ENCODE measurements at regions not wholly inside any gene's neighbourhood (a gene's known extent, or its start where the extent isn't known, plus 50 kb on each side); places are given as distances from the start of the nearest gene placed in this dataset.
"Not testable (repeated sequence)": the region's sequence is repeated elsewhere in the genome, so short reads cannot be mapped to it uniquely, and the experiment has no call there.

DNA sequence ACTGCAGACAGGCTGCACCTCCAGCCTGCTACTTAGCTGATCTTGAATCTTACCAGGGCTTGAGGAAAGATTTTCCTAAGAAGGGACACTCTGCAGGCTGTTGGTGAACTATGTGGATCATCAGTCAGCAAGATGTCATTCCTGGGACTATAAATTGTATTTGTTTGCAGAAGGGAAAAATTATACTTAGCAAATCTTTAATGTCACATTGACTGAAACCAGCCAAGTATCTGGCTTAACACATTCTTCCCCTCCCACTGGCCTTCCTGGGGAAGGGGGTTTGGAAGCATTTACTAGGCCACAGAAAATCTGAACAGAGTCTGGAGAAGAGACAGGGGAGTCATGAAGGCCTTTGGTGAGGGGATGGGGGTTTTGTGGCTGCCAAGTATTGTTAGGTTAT is 156.7 kb upstream of the EOLA2 start:
- no peaks in the 10 kb centered on the region for H3K9me3 Mint-ChIP-seq (ENCODE audit: low read depth, unreplicated experiment)

DNA sequence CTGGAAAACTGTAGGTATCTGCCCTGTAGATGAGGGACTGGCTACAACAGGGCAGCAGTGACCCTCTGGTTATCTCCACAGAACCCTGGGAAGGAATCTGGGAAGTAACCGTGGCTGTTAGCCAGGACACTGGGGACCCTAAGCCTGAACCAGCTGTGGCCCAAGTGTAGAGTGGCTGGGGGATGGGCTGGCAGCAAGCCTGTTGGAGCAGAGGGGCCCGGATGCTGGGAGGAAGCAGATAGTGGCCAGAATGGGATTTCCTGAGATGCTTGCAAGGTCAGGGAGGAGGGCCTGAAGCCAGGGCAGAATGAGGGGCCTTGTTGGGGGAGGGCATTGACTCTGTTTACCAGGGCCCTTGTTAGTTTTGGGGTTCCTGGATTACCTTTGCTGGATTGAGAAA is 161.0 kb upstream of the EOLA2 start:
- Mint-ChIP-seq H3K9me3 (ENCODE audit: low read depth, unreplicated experiment) (no peaks in the 10 kb centered on the region), H3K4me3 (ENCODE audit: low read depth, unreplicated experiment) (no peak overlapping the region), H3K27ac (ENCODE audit: unreplicated experiment) (no peak overlapping the region), H3K27me3 (ENCODE audit: unreplicated experiment) (no peaks in the 10 kb centered on the region), H3K36me3 (ENCODE audit: insufficient read depth, unreplicated experiment) (no peaks in the 10 kb centered on the region), H3K4me1 (ENCODE audit: low read depth, unreplicated experiment) (peaks cover 8% of the 10 kb centered on the region)
- DNase-seq, result no peak
- TF ChIP-seq, protein P1, sequence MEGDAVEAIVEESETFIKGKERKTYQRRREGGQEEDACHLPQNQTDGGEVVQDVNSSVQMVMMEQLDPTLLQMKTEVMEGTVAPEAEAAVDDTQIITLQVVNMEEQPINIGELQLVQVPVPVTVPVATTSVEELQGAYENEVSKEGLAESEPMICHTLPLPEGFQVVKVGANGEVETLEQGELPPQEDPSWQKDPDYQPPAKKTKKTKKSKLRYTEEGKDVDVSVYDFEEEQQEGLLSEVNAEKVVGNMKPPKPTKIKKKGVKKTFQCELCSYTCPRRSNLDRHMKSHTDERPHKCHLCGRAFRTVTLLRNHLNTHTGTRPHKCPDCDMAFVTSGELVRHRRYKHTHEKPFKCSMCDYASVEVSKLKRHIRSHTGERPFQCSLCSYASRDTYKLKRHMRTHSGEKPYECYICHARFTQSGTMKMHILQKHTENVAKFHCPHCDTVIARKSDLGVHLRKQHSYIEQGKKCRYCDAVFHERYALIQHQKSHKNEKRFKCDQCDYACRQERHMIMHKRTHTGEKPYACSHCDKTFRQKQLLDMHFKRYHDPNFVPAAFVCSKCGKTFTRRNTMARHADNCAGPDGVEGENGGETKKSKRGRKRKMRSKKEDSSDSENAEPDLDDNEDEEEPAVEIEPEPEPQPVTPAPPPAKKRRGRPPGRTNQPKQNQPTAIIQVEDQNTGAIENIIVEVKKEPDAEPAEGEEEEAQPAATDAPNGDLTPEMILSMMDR (IDR thresholded peaks at IDR 0.05; ENCODE audit: unreplicated experiment), result no peak
- CTCF ChIA-PET, result no interaction called here
- no TSS peak for BruUV-seq (replicated peaks)
- intact Hi-C loops (cut with micrococcal nuclease; ENCODE audit: unreplicated experiment), result no loop called here

More for the DNA sequence above, 156.7 kb upstream of the EOLA2 start:
- Mint-ChIP-seq H3K27me3 (ENCODE audit: unreplicated experiment) (no peaks in the 10 kb centered on the region), H3K4me3 (ENCODE audit: low read depth, unreplicated experiment) (no peak overlapping the region), H3K36me3 (ENCODE audit: insufficient read depth, unreplicated experiment) (no peaks in the 10 kb centered on the region), H3K4me1 (ENCODE audit: low read depth, unreplicated experiment) (peaks cover 8% of the 10 kb centered on the region), H3K27ac (ENCODE audit: unreplicated experiment) (no peak overlapping the region)
- CTCF ChIA-PET, result no interaction called here
- no TSS peak for BruUV-seq (replicated peaks)
- TF ChIP-seq, protein P1 (IDR thresholded peaks at IDR 0.05; ENCODE audit: unreplicated experiment), result no peak
- intact Hi-C loops (cut with micrococcal nuclease; ENCODE audit: unreplicated experiment), result no loop called here
- no peak for DNase-seq

DNA sequence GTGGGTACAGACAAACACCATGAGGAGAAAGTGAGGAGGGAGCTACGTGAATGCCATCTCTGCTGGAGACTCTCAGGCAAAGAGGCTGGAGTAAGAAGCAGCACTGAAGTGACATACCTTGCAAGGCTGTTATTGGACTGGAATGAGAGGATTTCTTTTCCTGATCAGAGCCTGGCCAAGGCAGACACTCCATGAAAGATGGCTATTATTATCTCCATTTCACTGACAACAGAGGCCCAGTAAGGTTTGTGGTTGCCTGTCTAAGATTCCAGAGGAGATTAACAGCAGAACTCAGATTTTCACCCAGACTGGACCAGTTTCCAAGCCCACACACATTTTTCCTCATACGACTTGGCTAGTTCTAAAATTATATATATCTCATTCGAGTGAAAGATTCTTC is 162.0 kb upstream of the EOLA2 start:
- TF ChIP-seq, protein P1 (IDR thresholded peaks at IDR 0.05; ENCODE audit: unreplicated experiment), result no peak
- no peak overlapping the region for H3K4me3 Mint-ChIP-seq (ENCODE audit: low read depth, unreplicated experiment)
- no peak overlapping the region for H3K27ac Mint-ChIP-seq (ENCODE audit: unreplicated experiment)
- intact Hi-C loops (cut with micrococcal nuclease; ENCODE audit: unreplicated experiment), result no loop called here
- peaks cover 2% of the 10 kb centered on the region for H3K4me1 Mint-ChIP-seq (ENCODE audit: low read depth, unreplicated experiment)
- CTCF ChIA-PET, result no interaction called here
- BruUV-seq (replicated peaks), result no TSS peak
- H3K36me3 Mint-ChIP-seq (ENCODE audit: insufficient read depth, unreplicated experiment), result no peaks in the 10 kb centered on the region
- H3K27me3 Mint-ChIP-seq (ENCODE audit: unreplicated experiment), result no peaks in the 10 kb centered on the region
- H3K9me3 Mint-ChIP-seq (ENCODE audit: low read depth, unreplicated experiment), result no peaks in the 10 kb centered on the region
- DNase-seq, result no peak

DNA sequence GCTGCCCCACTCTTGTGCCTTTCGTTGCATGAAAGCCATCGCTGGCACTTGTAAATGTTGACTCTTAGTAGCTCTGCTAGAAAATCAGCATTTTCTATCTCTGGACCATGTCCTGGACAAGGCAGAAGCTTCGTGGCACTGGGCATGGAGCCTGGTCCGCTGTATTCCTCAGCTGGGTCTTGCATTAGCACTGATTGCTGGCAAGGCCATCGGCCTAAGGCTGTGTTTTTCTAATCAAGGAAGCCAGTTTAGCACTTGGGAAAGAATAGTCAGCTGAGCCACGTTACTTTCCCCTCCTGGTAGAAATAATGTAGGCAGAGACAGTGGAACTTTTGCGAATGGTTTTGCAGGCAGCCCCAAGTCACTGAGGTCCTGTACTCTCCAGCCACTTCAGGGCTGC is 180.2 kb upstream of the EOLA2 start:
- Mint-ChIP-seq H3K27ac (ENCODE audit: unreplicated experiment) (no peak overlapping the region), H3K4me1 (ENCODE audit: low read depth, unreplicated experiment) (no peaks in the 10 kb centered on the region), H3K4me3 (ENCODE audit: low read depth, unreplicated experiment) (no peak overlapping the region), H3K36me3 (ENCODE audit: insufficient read depth, unreplicated experiment) (no peaks in the 10 kb centered on the region), H3K27me3 (ENCODE audit: unreplicated experiment) (peaks cover 14% of the 10 kb centered on the region), H3K9me3 (ENCODE audit: low read depth, unreplicated experiment) (no peaks in the 10 kb centered on the region)
- CTCF ChIA-PET, result no interaction called here
- BruUV-seq (replicated peaks), result no TSS peak
- TF ChIP-seq, protein P1 (IDR thresholded peaks at IDR 0.05; ENCODE audit: unreplicated experiment), result no peak
- intact Hi-C loops (cut with micrococcal nuclease; ENCODE audit: unreplicated experiment), result no loop called here
- no peak for DNase-seq

DNA sequence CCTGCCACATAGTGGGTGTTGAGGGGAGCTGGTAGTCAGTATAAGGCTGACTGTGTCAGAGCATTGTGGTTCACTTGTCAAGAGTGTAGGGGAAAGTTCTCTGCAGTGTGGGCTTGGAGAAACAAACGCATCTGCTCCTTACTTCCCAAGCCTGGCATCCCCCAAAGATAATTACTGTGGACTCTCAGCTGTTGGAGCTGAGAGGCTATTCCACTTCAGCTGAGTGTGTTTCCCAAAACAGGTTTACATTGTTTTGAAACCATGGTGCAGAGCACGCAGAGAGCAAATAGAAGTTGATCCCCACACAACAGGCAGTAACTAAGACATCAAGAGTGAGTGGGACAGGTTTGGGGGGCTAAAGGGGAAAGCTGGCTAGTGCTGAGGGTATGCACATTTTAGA is 181.0 kb upstream of the EOLA2 start:
- intact Hi-C loops (cut with micrococcal nuclease; ENCODE audit: unreplicated experiment), result no loop called here
- CTCF ChIA-PET, result no interaction called here
- DNase-seq, result no peak
- Mint-ChIP-seq H3K9me3 (ENCODE audit: low read depth, unreplicated experiment) (no peaks in the 10 kb centered on the region), H3K27me3 (ENCODE audit: unreplicated experiment) (peaks cover 14% of the 10 kb centered on the region), H3K4me3 (ENCODE audit: low read depth, unreplicated experiment) (no peak overlapping the region), H3K27ac (ENCODE audit: unreplicated experiment) (no peak overlapping the region), H3K36me3 (ENCODE audit: insufficient read depth, unreplicated experiment) (no peaks in the 10 kb centered on the region), H3K4me1 (ENCODE audit: low read depth, unreplicated experiment) (no peaks in the 10 kb centered on the region)
- TF ChIP-seq, protein P1 (IDR thresholded peaks at IDR 0.05; ENCODE audit: unreplicated experiment), result no peak
- no TSS peak for BruUV-seq (replicated peaks)

DNA sequence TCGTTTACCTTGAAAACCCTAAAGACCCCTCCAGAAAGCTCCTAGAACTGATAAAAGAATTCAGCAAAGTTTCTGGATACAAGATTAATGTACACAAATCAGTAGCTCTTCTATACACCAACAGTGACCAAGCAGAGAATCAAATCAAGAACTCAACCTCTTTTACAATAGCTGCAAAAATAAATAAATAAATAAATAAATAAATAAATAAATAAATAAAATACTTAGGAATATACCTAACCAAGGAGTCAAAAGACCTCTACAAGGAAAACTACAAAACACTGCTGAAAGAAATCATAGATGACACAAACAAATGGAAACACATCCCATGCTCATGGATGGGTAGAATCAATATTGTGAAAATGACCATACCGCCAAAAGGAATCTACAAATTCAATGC is 186.8 kb upstream of the EOLA2 start:
- H3K4me1 Mint-ChIP-seq (ENCODE audit: low read depth, unreplicated experiment); H3K27me3 Mint-ChIP-seq (ENCODE audit: unreplicated experiment); H3K27ac Mint-ChIP-seq (ENCODE audit: unreplicated experiment); H3K9me3 Mint-ChIP-seq (ENCODE audit: low read depth, unreplicated experiment); DNase-seq; BruUV-seq (replicated peaks); H3K4me3 Mint-ChIP-seq (ENCODE audit: low read depth, unreplicated experiment); H3K36me3 Mint-ChIP-seq (ENCODE audit: insufficient read depth, unreplicated experiment); CTCF ChIA-PET; intact Hi-C loops (cut with micrococcal nuclease; ENCODE audit: unreplicated experiment): not testable (repeated sequence)
